NCI-H2196 (cell line): ENCODE measurements at regions not wholly inside any gene's neighbourhood (a gene's known extent, or its start where the extent isn't known, plus 50 kb on each side); places are given as distances from the start of the nearest gene placed in this dataset.
"Not testable (repeated sequence)": the region's sequence is repeated elsewhere in the genome, so short reads cannot be mapped to it uniquely, and the experiment has no call there.

Source experiments
- DNase-seq: peaks from one replicate; lab custom pipeline; 2025; ENCODE audit not compliant: unreplicated experiment; lab: John Stamatoyannopoulos, UW

DNA sequence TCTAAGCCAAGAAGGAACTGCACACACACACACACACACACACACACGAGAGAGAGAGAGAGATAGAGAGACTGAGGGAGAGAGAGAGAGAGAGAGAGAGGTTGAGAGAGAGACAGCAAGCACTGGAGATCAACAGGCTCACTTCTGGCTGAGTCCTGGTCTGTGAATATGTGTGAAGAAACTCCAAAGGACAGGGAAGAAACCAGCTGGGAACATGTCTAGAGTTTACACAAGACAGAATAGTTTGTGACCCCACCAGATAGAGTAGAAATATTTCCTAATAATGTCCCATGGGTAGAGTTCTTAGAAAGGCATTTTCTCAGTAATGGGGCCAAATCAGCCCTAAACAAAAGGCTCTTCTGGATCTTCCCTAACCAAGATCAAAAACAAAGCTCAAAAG lies 155.5 kb upstream of the IGFBP3 start:
- DNase-seq: no peak

DNA sequence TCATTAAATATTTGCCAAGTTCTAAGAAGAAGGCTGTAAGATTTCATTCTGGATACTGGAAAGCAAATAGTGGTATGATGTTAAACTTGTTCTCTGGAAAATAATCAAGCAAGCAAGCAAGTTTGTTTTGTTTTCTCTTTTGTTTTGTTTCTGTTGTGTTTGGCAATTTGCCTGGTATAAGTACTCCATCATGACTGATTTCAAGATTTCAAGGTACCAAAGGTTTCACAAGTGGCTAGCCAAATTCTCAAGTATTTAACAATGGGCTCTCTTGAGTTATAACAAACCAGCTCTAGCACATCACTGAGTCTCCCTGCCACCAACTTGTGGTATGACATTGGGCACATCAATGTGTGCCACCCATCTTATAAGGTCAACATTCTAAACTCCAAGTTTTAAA lies 151.7 kb upstream of the IGFBP3 start:
- peak; percentile 8 for DNase-seq

DNA sequence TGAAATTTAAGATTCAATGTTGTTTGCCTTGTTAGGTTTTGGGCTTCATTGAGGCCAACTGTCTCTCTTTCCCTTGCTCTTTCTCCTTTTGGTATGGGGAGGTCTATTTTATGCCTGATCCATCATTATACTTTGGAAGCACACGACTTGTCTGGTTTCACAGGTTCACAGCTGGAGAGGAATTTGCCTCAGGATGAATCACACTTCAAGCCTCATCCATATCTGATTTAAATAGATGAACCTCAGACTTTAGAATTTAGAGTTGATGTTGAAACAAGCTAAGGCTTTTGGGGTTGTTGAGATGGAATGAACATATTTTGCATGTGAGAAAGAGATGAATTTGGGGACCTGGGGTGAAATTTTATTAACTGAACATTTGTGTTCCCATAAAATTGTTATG lies 150.5 kb upstream of the IGFBP3 start:
- no peak for DNase-seq

DNA sequence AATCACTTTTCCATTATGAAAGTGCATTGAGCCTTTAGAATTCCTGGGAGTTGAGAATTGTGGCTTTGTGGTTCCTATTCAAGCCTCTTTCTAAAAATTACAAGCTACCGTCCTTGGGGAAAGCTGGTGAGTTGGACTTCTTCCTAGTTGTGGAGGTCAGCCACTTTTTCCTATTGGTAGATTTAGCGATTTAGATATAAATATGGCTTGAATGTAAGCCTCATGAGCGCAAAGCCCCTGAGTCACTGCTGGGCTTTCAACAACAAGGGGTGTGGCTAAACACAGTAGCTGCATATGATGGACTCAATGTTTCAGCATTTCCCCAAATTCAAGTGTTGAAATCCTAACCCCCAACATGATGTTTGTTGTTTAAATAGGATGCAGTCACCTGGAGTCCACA lies 150.0 kb upstream of the IGFBP3 start:
- no peak for DNase-seq

DNA sequence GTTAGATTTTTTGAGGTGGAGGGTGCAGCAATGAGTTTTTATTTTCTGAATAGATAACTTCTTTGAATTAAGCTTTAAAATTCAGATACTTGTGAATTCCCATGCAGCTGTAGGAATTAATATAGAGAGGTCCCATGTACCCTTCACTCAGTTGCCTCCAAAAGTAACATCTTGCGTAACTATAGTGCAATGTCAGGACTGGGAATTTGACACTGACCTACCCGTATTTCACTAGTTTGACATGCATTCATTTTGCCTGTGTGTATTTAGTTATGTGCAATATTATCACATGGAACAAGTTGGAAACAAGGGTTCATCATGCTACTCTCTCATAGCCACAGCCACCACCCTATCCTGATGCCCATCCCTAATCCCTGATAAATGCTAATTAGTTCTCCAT lies 147.1 kb upstream of the IGFBP3 start:
- no peak for DNase-seq

DNA sequence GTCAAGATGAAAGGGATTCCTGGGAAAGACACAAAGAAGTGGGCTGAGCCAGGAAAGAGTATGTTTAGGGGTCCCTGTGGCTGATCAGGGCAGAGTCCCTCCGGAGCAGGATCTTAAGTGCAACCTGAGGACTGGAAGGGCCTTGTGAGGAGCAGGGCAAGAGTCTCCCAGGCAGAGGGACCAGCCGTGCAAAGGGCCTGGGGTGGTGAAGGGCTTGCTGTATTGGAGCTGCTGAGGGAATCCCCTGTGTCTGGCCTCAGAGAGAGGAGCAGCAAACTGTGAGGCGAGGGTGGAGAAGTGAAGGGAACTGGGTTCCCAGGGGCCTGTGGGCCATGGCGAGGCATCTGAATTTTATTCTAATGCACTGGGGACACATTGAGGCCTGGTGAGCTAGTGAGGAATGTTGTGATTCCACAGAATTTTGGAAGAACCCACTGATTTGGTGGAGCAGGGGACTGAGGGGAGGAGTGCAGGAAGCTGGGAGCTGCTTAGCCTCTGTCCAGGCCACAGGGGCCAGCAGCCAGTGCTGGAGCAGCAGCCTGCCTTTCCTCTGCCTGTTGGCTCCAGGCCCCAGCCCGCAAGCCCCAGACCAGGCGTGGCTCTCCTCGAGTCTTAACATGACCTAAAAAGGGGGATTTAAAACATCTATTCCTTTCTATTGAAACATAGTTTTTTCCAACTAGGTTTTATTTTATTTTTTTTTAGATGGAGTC lies 138.4 kb upstream of the IGFBP3 start:
- no peak for DNase-seq

DNA sequence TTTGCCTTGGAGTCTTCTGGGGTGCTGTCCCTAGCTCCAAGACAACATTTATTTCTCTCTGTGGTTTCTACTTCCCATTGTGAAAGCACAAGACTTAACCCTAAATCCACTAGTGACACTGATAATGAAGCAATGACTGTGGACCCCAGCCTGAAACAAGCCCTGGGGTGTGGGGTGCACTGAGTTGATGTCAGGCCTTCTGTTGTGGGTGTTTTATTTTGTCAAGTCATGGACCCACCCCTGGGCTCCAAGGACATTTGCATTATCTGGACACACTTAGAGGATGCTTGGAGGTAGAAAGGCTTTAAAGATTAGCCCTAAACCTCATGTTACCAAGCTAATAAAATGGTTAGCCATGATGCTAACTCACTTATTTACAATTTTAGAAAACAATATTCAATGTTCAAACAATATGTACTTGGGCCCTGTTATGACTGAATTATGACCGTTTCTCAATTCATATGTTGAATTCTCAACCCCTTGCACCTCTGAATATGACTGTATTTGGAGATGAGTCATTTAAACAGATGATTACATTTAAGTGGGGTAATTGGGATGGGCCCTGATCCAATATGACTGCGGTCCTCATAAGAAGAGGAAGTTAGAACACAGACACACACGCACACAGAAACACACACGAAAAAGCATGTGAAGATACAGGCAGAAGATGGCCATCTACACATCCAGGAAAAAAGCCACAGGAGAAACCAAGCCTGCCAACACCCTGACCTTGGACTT lies 137.2 kb upstream of the IGFBP3 start:
- no peak for DNase-seq

DNA sequence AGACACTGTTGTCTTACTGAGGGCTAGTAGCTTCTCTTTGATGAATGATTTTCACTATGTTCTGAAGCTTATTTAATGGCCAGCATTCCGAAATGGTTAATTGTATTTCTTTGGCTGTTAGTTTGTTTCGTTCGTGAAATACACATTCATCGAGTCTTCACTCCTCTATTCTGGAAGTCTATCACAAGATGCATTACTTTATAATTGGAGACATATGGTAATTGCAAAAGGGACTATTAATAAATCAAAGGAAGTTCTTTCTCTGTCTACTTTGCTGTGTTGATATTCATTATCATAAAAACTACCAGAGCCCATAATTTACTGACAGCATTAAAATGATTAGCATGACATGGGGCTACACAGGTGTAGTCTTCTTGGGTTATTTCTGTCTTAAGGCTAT lies 133.8 kb upstream of the IGFBP3 start:
- no peak for DNase-seq

DNA sequence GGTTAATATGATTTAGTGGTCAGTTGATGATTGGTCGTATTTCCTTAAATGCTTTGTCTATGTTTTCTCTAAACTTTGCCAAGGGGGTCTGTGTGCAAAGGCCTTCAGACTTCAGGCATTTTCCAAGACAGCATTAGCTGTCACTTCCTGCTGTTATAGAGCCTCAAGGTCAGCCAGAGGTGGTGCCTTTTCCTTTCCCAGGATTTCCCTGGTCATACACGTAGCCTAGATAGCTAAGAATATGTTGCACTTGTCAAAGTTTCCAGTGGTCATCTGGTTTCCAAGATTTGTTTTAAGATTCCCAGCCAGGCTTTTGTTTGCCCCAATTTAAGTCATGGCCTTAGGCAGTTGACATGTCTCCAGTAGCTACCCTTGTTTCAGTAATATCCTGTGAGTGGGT lies 133.2 kb upstream of the IGFBP3 start:
- DNase-seq: no peak

DNA sequence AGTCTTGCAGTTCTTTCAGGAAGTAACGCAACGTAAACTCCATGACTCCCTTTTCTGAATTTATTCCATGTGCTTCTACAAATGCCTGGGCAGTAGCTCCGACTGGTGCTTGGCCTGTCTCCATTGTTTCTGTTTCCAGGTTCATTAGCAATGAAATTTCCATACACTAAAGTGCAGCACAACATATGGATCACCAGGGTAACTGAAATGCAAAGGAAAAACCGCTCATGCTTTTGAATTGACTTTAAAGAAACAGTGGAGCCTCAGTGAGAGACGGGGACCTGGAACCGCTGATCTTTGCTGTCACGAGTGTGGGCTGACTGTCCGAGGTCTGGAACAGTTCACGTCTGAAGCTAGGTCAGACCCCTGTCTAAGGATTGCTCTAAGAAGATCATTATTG lies 126.5 kb upstream of the IGFBP3 start:
- DNase-seq: no peak

DNA sequence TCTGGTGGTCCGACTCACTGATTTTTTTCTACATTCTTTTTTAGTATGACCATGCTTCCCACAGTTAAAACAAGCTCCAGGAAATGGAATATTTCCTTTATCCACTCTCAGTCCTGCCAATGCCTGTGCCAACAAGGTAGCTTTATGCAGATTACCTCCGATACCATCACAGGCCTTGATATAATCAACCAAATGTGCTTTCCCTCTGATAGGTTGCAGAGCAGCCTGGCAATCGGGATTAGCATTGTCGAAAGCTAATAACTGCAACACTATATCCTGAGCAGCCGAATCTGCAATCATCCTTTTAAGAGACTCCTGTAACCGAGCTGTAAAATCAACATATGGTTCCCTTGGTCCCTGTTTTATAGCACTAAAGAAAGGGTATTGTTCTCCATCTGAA lies 122.3 kb upstream of the IGFBP3 start:
- not testable (repeated sequence) for DNase-seq

DNA sequence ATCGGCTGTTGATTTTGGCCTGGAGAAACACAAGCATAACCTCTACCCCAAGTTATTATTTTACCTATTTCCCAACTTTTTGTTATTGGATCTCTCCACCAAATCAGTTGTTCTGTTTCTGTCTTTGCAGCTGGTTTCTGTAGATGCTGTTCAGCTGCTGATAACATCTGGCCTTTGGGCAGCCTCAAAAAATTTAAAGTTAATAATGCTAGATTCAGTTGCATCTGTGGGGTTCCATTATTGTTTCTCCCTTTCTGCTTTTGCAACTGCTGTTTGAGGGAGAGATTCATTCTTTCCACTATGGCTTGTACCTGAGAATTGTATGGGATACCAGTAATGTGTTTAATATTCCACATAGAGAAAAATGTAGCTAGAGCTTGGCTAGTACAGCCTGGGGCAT lies 118.7 kb upstream of the IGFBP3 start:
- not testable (repeated sequence) for DNase-seq

DNA sequence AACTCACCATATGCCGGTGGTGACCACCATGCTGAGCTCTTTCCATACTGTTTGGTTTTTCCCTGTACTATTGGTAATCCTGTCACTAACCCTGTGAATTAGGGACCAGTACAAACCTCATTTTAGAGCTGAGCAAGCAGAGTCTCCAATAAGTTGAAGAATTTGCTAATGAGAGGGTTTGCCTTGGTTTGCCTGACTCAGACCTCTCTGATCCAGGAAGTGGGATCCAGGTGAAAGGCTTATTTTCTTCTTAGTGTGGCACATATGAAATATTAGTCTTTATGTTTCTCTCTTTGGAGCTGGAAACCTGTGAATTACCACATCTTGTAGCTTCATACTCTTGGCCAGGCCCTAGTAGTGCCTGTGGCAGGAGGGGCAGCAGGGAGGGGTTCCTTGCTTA lies 114.1 kb upstream of the IGFBP3 start:
- no peak for DNase-seq

DNA sequence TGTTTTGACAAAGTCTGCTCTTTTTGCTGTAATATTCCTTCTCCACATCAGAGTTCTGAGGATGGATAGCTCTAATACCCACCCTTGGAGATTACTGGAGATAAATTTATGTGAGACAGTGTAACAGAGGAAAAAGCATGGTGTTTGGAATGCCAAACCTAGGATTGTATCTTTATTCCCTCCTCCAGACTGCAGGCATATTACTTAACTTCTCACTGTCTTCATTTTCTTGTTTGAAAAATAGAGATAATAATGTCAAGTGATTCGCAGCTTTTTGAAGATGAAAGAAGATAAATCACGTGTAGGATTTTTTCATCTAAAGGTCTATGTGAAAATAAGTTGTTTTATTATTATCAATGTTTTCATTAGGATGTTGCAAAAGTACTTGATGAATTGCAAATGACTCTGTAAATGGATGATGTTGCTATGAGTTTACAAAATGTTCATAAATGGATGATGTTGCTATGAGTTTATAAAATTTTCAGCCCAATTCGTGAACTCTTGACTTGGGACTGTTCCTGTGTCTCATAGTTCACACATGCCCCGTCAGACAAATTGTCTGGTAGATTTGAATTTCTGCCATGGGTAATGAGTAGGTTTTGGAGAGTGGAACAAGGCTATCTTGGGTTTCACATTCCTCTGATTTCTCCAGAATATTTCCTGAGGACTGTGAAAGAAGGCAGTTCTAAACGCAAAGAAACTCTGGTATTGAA lies 113.1 kb upstream of the IGFBP3 start:
- no peak for DNase-seq

DNA sequence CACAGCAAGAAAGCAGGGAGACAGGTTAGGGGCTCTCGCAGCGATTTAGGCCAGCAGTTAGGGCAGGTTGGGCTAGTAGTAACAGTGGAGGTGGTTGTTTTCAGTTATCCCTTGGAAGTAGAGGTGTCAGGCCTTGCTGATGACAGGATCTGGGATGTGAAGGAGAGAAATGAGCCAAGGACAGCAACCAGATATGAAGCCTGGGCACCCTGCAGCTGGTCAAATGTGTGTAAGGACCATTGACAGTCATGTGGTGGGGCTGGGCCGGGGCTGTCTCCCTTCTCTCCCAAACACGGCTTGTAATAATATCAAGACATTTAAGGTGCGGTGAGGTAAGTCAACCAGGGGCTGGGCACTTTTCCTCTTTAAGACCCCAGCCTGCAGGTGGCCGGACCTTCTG lies 112.5 kb upstream of the IGFBP3 start:
- no peak for DNase-seq

DNA sequence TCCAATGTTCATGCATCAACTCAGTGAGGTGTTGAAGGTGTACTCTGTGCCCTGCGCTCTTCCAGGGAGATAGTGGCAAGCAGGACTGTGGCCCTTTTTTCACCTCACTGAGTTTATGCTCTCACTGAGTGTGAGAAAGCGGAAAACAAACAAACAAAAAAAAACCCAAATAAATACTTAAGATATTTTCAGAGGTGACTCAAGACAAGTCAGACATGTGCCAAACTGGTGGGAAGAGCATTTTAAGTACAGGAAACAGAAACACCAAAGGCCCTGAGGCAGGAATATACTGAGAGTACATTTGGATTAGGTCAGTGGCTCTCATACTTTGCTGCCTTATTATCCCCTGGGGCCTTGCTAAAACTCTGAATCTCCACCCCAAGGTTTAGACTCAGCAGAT lies 111.9 kb upstream of the IGFBP3 start:
- no peak for DNase-seq

DNA sequence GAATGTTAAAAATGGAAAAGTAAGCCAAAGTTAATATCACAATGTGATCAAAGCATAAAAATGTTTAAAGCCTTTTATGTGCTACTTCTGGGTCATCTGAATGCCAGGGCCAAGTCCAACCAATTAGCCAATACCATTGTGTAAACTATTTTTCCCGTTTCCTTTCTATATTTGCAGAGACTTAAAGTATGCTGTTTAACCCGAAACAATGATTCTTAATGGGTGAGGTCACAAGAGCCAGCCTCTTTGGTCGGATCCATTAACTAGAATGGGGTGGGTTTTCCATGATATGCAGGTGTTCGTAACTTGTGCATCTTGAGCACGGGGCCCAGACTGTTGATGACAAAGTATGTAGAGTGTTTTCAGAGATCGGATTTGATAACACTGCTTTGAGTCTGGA lies 111.3 kb upstream of the IGFBP3 start:
- no peak for DNase-seq

DNA sequence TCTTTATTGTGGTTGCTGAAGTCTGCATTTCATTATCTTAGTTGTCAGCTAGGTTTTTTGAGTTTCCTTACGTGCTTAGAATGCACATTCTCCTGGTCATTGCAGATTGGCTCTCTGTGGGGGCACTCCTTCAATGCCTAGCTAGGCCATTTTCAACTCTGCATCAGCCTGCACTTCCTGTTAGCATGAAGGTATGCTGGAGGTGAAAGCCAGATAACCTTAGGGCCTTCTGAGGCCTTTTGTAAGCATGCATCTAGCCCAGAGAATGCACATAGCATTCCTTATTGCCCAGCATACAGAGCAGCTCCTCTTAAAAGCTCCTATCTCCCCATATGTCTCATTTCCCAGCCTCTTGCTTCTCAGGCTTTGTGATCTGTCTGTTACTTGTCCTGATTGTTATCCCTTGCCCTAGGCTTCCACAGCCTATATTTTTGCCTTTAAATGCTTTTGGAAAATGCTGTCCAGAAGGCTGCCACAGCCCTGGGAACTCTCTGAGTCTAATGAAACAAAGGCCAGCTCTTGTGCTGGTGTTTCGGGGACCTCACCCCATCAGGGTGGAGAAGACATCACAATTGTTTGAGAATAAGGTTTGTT lies 108.1 kb upstream of the IGFBP3 start:
- DNase-seq: no peak

DNA sequence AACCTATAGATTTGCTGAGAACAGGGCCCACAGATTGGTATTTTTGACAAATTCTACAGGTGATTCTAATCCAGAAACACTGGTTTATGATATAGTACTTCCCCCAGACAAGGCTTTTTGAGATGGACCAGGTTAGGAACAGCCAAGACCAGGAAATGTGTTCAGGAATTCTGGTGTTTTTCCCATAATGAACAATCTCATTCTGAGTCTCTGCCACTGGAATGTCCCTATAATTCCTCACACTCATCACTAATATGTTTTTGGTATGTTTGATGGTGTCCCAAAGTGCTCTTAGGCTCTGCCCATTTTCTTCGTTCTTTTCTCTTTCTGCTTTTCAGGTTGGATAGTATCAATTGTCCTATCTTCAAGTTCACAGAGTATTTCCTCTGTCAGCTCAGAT lies 107.2 kb upstream of the IGFBP3 start:
- DNase-seq: no peak

DNA sequence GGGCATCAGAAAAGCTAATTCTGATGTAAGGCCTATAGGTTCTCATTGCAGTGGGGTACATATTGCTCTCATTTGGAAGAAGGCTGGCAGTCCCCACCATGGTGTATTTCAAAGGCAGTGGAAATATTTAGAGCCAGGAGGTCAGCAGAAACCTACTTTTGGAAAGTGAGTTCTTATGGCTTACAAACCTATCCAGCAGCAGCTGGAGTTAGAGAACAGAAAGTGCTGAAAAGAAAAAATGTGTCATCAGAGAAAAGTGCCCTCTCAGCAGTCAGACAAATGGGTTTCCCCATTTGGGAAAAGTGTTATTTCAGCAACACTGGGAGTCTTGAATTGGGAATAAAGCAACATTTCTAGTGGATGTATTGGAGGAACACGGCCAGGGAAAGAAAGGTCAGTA lies 105.7 kb upstream of the IGFBP3 start:
- DNase-seq: no peak

DNA sequence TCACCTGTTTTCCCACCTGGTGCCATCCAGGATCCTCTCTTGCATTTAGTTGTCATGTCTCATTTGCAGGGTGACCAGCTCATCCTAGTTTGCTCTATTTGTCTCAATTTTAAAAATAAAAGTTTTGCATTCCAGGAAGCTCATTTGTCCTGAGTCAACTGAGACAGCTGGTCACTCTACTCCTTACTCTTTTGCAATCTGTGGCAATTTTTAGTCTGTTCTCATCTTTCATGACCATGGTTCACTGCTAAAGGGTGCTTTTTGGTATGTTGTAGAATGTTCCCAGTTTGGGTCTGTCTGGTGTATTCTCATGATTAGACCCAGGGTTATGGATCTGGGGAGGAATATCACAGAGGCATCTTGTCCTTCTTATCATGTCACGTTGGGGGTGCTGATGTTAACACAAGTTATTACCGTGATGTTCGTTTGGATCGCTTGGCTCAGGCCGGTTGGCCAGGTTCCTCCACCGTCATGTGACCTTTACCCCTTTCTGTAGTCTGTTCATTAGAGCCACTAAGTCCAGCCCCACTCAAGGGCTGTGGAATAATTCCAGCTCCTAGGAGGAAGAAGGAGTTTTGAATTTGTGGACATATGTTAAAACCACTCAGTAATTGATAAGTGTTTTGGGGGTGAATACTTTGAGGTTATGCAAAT lies 103.3 kb upstream of the IGFBP3 start:
- DNase-seq: no peak
